Mesothelial cell of epicardium (in vitro differentiated cells): ENCODE measurements at regions not wholly inside any gene's neighbourhood (a gene's known extent, or its start where the extent isn't known, plus 50 kb on each side); places are given as distances from the start of the nearest gene placed in this dataset.

Experiments used
- DNase-seq, 2 experiments: peaks; one replicate each; pipeline ENCODE4 v3.0.0; 2021; ENCODE audit warnings: low spot score in 2 of 2; ENCODE audit not compliant: unreplicated experiment in 2 of 2
- H3K27ac Mint-ChIP-seq: 2 replicates; pipeline ENCODE4 v1.8.0; 2021; ENCODE audit warnings: mixed read lengths
- H3K27me3 Mint-ChIP-seq: 2 replicates; pipeline ENCODE4 v1.8.0; 2021; ENCODE audit warnings: low read depth, mixed read lengths
- H3K36me3 Mint-ChIP-seq: 2 replicates; pipeline ENCODE4 v1.8.0; 2021; ENCODE audit warnings: mixed read lengths
- H3K4me1 Mint-ChIP-seq: 2 replicates; pipeline ENCODE4 v1.8.0; 2021; ENCODE audit warnings: mixed read lengths
- H3K4me3 Mint-ChIP-seq: 2 replicates; pipeline ENCODE4 v1.8.0; 2021; ENCODE audit warnings: mild to moderate bottlenecking, moderate library complexity, mixed read lengths
- H3K9me3 Mint-ChIP-seq: 2 replicates; pipeline ENCODE4 v1.8.0; 2021; ENCODE audit warnings: mixed read lengths
- CTCF ChIP-seq: fragments of 200-600 bp; sonication (generic); IDR thresholded peaks from one replicate; pipeline ENCODE4 v1.5.0; 2021; ENCODE audit warnings: antibody characterized with exemption; ENCODE audit not compliant: unreplicated experiment

- no peaks in the 10 kb centered on the region for H3K27me3 Mint-ChIP-seq
- H3K4me3 Mint-ChIP-seq: no peak overlapping the region
- no peak for DNase-seq
- no peaks in the 10 kb centered on the region for H3K9me3 Mint-ChIP-seq
- no peaks in the 10 kb centered on the region for H3K36me3 Mint-ChIP-seq
- H3K4me1 Mint-ChIP-seq: peaks cover 72% of the 10 kb centered on the region
- TF ChIP-seq CTCF: no peak
- peak overlapping the region; percentile 90 for H3K27ac Mint-ChIP-seq
These were observed 128.1 kb downstream of the DACT1 start for GRCh38 chr14:58765843-58766242.

- no peaks in the 10 kb centered on the region for H3K36me3 Mint-ChIP-seq
- no peaks in the 10 kb centered on the region for H3K9me3 Mint-ChIP-seq
- H3K27me3 Mint-ChIP-seq: no peaks in the 10 kb centered on the region
- TF ChIP-seq CTCF: no peak
- no peak for DNase-seq
- H3K4me3 Mint-ChIP-seq: no peak overlapping the region
- peak overlapping the region; percentile 66 for H3K27ac Mint-ChIP-seq
- peaks cover 75% of the 10 kb centered on the region for H3K4me1 Mint-ChIP-seq
These were observed 131.4 kb downstream of the DACT1 start for GRCh38 chr14:58769011-58769643.

- TF ChIP-seq CTCF: no peak
- no peaks in the 10 kb centered on the region for H3K27me3 Mint-ChIP-seq
- peaks cover 73% of the 10 kb centered on the region for H3K4me1 Mint-ChIP-seq
- DNase-seq: no peak
- no peak overlapping the region for H3K4me3 Mint-ChIP-seq
- H3K36me3 Mint-ChIP-seq: no peaks in the 10 kb centered on the region
- H3K27ac Mint-ChIP-seq: peak overlapping the region; percentile 66
- no peaks in the 10 kb centered on the region for H3K9me3 Mint-ChIP-seq
These were observed 132.0 kb downstream of the DACT1 start for GRCh38 chr14:58769771-58770170.

GRCh38 chr14:58770491-58770982 is 132.8 kb downstream of the DACT1 start:
- H3K9me3 Mint-ChIP-seq: peaks cover 4% of the 10 kb centered on the region
- H3K27me3 Mint-ChIP-seq: no peaks in the 10 kb centered on the region
- H3K27ac Mint-ChIP-seq: peak overlapping the region; percentile 19
- H3K4me3 Mint-ChIP-seq: no peak overlapping the region
- H3K4me1 Mint-ChIP-seq: peaks cover 65% of the 10 kb centered on the region
- TF ChIP-seq CTCF: no peak
- no peak for DNase-seq
- H3K36me3 Mint-ChIP-seq: no peaks in the 10 kb centered on the region

- H3K27me3 Mint-ChIP-seq: no peaks in the 10 kb centered on the region
- H3K27ac Mint-ChIP-seq: peak overlapping the region; percentile 30
- peaks cover 4% of the 10 kb centered on the region for H3K9me3 Mint-ChIP-seq
- H3K4me3 Mint-ChIP-seq: no peak overlapping the region
- no peak for TF ChIP-seq CTCF
- no peaks in the 10 kb centered on the region for H3K36me3 Mint-ChIP-seq
- no peak for DNase-seq
- H3K4me1 Mint-ChIP-seq: peaks cover 60% of the 10 kb centered on the region
These were observed 133.3 kb downstream of the DACT1 start for GRCh38 chr14:58771016-58771415.
